Fibroblast of the conjunctiva (primary cell): ENCODE measurements at regions not wholly inside any gene's neighbourhood (a gene's known extent, or its start where the extent isn't known, plus 50 kb on each side); places are given as distances from the start of the nearest gene placed in this dataset.

Source experiments
- DNase-seq: peaks from one replicate; pipeline ENCODE4 v3.0.0-alpha.2; 2010; ENCODE audit warnings: low read depth

- DNase-seq = no peak
These were observed 171.5 kb upstream of the DUSP10 start for GRCh38 chr1:221913351-221913892.

GRCh38 chr1:221912230-221912629, 170.3 kb upstream of the DUSP10 start:
- DNase-seq = no peak

GRCh38 chr1:221911714-221912113, 169.8 kb upstream of the DUSP10 start:
- no peak for DNase-seq

- DNase-seq = no peak
These were observed 168.3 kb upstream of the DUSP10 start for GRCh38 chr1:221910222-221910621.

GRCh38 chr1:221908573-221908972, 166.7 kb upstream of the DUSP10 start:
- DNase-seq = no peak

GRCh38 chr1:221907166-221907932, 165.5 kb upstream of the DUSP10 start:
- no peak for DNase-seq

GRCh38 chr1:221905802-221906201, 163.9 kb upstream of the DUSP10 start:
- DNase-seq = no peak

- no peak for DNase-seq
These were observed 162.4 kb upstream of the DUSP10 start for GRCh38 chr1:221904319-221904718.

GRCh38 chr1:221903594-221903993, 161.7 kb upstream of the DUSP10 start:
- no peak for DNase-seq

GRCh38 chr1:221902961-221903360, 161.1 kb upstream of the DUSP10 start:
- no peak for DNase-seq

- DNase-seq = no peak
These were observed 158.8 kb upstream of the DUSP10 start for GRCh38 chr1:221900678-221901077.

- peak; percentile 79 for DNase-seq
These were observed 155.4 kb upstream of the DUSP10 start for GRCh38 chr1:221897321-221897721.

- DNase-seq = no peak
These were observed 150.5 kb upstream of the DUSP10 start for GRCh38 chr1:221892301-221892830.

- DNase-seq = peak; percentile 91
These were observed 149.8 kb upstream of the DUSP10 start for GRCh38 chr1:221891708-221892107.

- DNase-seq = no peak
These were observed 146.9 kb upstream of the DUSP10 start for GRCh38 chr1:221888801-221889200.

- DNase-seq = no peak
These were observed 146.3 kb upstream of the DUSP10 start for GRCh38 chr1:221888218-221888617.

GRCh38 chr1:221887758-221888157, 145.9 kb upstream of the DUSP10 start:
- DNase-seq = no peak

- no peak for DNase-seq
These were observed 145.5 kb upstream of the DUSP10 start for GRCh38 chr1:221887415-221887746.

- DNase-seq = peak; percentile 91
These were observed 145.0 kb upstream of the DUSP10 start for GRCh38 chr1:221886743-221887414.

GRCh38 chr1:221886311-221886710, 144.4 kb upstream of the DUSP10 start:
- no peak for DNase-seq

GRCh38 chr1:221884821-221885220, 142.9 kb upstream of the DUSP10 start:
- no peak for DNase-seq

GRCh38 chr1:221881805-221882581, 140.1 kb upstream of the DUSP10 start:
- no peak for DNase-seq
